ENCODE measurements at regions not wholly inside any gene's neighbourhood (a gene's known extent, or its start where the extent isn't known, plus 50 kb on each side); places are given as distances from the start of the nearest gene placed in this dataset.

DNA sequence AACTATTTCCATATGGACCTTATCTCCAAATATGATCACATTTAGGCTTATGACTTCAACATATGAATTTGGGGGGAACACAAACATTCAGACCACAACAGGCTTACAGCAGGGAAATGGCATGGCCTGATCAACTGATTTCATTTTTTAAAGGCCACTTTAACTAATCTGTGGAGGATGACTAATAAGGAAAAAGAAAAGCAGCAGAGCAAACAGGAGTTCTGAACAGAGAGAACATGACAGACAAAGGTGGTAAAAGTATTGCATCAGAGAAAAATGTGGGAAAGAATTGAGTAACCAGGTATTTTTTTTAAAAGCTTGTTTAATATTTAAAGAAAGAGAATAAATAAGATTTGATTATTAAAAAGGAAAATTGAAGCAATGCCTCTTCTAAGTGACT lies 366.1 kb upstream of the TMPO start:
- no peak for DNase-seq (ENCODE audit: low spot score)

GRCh38 chr12:98149691-98150210 lies 365.6 kb upstream of the TMPO start:
- DNase-seq (ENCODE audit: low spot score) = no peak

DNA sequence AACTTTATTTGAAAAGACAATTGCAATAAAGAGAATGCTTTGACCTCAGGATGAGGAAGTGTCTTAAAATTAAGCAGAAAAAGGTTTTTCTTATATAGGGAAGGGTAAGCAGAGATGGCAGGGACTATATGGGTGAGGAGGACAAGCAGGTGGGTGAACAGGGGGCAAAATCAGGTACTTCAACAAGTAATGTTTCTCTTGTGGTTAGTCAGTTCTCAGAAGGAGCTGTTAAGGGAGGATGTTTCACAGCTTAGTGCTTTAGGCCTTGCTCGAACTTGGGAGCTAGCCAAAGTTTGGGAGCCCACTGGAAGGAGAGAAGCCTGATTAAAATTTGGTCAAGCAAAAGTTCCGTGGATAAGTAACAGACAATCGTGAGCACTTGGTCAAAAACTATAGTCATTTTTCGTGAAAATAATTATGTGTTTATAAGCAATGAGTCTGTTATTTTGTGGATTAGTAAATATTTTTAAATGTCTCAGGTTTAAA lies 364.2 kb upstream of the TMPO start:
- DNase-seq (ENCODE audit: low spot score) = no peak

DNA sequence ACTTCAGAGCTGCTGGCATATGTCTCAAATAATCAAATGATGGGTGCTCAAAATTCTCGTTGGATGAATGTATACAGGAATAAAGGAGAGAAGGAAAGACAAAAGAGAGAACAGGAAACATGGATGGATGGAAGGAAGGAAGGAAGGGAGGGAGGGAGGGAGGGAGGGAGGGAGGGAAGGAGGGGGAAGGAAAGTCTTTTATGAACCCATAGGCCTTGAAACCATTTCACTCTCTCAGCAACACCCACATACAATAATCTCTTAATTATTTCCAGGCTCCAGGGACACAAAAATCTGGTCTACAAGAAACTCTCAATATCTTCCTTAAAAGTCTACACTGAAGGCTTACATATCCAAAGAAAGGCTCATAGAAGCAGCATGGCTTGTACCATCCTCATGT lies 363.4 kb upstream of the TMPO start:
- no peak for DNase-seq (ENCODE audit: low spot score)

GRCh38 chr12:98154850-98155249 lies 360.5 kb upstream of the TMPO start:
- DNase-seq (ENCODE audit: low spot score) = no peak

DNA sequence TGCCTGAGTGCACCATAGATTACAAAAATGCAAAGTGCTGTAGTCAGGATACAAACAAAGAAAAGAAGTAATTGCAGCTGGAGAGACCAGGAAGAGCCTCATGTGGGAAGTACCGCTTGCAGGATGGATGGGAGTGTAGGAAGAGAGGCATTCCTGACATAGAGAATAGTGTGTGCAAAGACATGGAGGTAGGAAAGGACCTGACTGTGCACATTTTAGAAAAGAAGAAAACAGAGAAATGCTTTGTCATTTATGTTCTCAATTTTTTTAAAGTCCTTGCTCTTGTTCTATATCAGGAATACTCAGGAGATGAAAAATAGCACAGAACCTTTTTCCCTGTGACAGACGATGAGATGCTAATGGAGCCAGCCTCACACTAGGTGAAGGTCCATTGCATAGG lies 358.7 kb upstream of the TMPO start:
- DNase-seq (ENCODE audit: low spot score) = no peak

GRCh38 chr12:98162906-98163678 lies 352.3 kb upstream of the TMPO start:
- no peak for DNase-seq (ENCODE audit: low spot score)

GRCh38 chr12:98172304-98172703 lies 343.1 kb upstream of the TMPO start:
- no peak for DNase-seq (ENCODE audit: low spot score)

- DNase-seq (ENCODE audit: low spot score) = no peak
Measured at GRCh38 chr12:98172801-98173200, 342.6 kb upstream of the TMPO start.

- no peak for DNase-seq (ENCODE audit: low spot score)
Measured at GRCh38 chr12:98173773-98174427, 341.5 kb upstream of the TMPO start.

- no peak for DNase-seq (ENCODE audit: low spot score)
Measured at GRCh38 chr12:98174428-98174809, 341.0 kb upstream of the TMPO start.

DNA sequence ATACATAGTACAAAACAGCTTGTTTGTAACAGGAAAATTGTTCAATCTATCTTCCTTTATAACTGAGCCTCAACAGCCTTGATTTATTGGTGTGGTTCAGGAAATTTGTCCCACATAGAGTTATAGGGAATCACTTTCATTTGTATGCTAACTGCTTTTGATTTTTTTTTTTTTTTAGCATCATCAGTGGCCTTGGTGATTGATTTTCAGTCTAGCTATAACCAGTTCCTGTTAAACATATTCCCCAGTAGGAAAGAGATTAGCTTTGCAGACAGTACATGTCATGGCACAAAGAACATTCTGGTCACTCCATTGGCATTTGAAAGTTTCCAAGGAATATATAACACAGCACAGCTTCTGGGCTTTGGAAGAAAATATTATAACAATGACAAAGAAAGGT lies 337.3 kb upstream of the TMPO start:
- no peak for DNase-seq (ENCODE audit: low spot score)

GRCh38 chr12:98179151-98179550 lies 336.2 kb upstream of the TMPO start:
- DNase-seq (ENCODE audit: low spot score) = no peak

GRCh38 chr12:98180603-98181002 lies 334.8 kb upstream of the TMPO start:
- no peak for DNase-seq (ENCODE audit: low spot score)

- no peak for DNase-seq (ENCODE audit: low spot score)
Measured at GRCh38 chr12:98182821-98183220, 332.6 kb upstream of the TMPO start.

DNA sequence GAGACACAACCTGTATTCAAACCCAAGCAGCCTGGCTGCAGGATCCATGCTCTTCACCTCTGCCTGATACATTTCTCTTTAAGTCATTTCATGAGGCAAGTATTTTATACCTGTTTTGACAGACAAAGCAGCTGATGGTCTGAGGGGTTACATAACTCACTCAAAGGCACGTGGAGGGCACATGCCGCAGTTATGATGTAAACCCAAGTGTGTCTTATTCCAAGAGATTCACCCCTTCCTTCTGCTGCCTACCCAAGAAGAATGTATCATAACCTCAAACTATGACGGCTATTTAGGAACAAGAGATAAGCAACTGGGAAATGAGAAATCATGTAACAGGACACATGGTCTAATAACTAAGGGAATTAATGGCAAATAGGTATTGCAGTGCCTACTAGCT lies 329.8 kb upstream of the TMPO start:
- DNase-seq (ENCODE audit: low spot score) = no peak

- no peak for DNase-seq (ENCODE audit: low spot score)
Measured at GRCh38 chr12:98188650-98189077, 326.7 kb upstream of the TMPO start.

DNA sequence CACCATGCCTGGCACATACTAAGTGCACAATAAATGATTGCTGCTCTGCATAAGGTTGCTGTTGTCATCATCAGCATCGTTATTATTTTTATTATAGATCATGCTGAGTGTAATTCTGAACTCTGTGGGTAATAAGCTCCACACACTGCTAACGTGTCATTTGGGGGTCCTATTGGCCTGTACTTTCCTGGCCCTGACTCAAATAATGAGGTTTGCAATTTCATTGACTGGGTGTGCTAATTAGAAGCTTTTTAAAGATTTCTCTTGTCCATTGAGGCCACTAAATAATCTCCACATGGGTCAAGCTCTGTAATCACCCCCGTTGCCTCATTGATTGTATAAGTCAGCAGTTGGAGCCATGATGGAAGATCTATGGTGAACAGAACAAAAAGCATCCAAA lies 320.8 kb upstream of the TMPO start:
- no peak for DNase-seq (ENCODE audit: low spot score)

- DNase-seq (ENCODE audit: low spot score) = no peak
Measured at GRCh38 chr12:98198261-98198982, 317.0 kb upstream of the TMPO start.

DNA sequence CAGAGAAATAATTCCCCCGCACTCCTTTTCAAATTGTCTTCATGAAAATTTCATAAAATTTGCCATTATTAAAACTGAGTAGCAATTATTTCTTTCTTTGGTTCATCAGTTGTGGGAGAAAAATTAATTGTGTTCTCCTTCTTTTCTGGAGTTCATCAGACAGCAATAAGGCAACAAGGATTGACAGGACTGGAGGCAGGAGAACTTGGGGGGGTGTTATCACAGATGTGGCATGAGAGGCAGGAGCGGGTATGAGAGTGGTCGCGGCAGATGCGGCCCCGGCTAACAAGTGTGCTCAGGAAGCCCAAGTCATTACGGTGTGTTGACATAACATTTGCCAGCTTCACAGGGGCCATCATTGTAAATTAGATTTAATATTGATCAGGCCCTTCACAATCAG lies 306.6 kb upstream of the TMPO start:
- no peak for DNase-seq (ENCODE audit: low spot score)

GRCh38 chr12:98211909-98212695 lies 303.3 kb upstream of the TMPO start:
- DNase-seq (ENCODE audit: low spot score) = no peak

DNA sequence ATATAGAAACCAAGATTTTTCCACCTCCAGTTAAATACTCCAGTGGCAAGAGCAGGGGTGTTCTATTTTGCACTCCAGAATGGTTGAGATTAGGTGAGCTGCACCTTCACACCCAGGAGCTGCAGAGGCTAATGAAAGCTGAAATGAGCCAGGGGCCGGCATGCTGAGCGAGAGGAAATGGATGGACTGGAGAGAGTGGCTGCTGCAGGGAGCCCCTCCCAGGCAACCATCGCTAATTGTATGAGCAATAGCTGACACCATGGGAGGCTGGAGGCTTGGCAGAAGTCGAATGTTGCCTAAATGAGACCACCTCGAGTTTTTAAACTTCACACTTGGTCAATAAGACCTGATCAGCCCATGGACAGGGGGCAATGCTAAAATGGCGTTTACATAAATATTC lies 301.8 kb upstream of the TMPO start:
- no peak for DNase-seq (ENCODE audit: low spot score)
